ENCODE measurements at regions not wholly inside any gene's neighbourhood (a gene's known extent, or its start where the extent isn't known, plus 50 kb on each side); places are given as distances from the start of the nearest gene placed in this dataset.

DNA sequence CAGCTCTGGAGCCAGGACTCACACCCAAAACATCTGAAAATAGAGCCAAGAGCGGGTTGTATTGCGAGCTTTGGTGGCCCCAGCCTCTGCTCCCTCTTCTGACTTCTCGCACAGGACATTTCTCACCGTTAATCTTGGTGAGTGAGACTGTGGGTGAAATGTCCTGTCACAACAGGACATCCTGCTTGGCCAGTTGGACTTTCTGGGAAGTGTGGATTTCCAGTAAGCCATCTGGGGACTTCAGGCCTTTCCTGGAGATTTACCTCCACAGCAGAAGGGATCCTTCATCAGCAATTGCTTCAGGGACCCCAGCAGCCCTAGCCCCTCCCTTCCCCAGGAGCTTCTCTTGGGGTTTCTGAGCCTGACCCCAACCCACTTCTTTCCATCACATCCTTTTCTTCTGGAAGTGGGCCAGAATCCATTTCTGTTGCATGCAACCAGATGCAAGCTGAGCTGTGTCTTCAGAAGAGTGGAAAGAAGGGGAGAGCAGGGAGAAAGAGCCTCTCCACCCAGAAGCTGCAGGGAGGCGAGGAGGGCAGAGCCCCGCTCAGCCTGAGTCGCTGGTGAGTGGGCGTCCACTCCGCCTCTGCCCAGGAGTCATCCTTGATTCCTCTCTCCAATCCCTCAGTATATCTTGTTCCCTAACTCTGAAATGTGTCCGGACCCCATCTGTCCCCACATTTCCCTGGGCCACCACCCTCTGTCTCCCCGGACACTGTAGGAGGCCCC lies 50.3 kb upstream of the GADD45G start:
- no peak overlapping the region for H3K4me3 Mint-ChIP-seq
- H3K4me1 Mint-ChIP-seq, result peaks cover 29 to 34% of the 10 kb centered on the region in 2 donors
- no peak for DNase-seq
- H3K9me3 Mint-ChIP-seq, result no peaks in the 10 kb centered on the region
- H3K27me3 Mint-ChIP-seq (ENCODE audit: low read depth in 3 of 3), result peaks cover 3 to 13% (median 10%) of the 10 kb centered on the region in 3 donors
- H3K36me3 Mint-ChIP-seq, result no peaks in the 10 kb centered on the region
- H3K27ac Mint-ChIP-seq, result peak overlapping the region in 2 of 6 donors; percentile 12 to 14

DNA sequence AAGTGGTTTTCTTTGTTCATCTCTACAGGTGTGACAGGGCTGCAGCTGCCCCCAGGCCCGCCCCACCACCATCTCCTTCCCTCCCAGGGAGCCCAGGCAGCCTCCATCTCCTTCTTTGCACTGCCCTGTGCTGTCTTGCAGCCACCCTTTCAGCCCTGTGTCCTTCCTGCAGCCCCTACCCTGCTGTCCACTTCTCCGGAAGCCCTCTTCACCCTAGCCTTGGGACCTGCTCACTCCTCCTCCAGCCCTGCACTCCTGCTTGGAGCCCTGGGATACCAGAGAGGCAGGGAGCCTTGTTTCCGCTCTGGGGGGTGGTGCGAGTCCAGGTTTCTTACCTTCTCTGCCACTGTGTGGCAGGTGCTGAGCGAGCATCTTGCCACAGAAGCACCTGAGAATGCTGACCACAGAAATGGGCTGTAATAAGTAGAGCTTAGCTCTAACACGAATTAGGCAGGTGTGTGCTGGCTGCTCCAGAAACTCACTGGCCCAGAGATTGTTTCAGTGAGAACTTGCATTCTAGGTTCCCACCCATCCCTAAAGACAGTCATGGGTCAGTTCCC lies 51.3 kb upstream of the GADD45G start:
- Mint-ChIP-seq H3K4me3 (no peak overlapping the region), H3K36me3 (no peaks in the 10 kb centered on the region), H3K27ac (no peak overlapping the region), H3K9me3 (no peaks in the 10 kb centered on the region), H3K27me3 (ENCODE audit: low read depth in 3 of 3) (peaks cover 2 to 11% (median 8%) of the 10 kb centered on the region in 3 donors), H3K4me1 (peaks cover 30 to 42% of the 10 kb centered on the region in 2 donors)
- DNase-seq, result no peak

DNA sequence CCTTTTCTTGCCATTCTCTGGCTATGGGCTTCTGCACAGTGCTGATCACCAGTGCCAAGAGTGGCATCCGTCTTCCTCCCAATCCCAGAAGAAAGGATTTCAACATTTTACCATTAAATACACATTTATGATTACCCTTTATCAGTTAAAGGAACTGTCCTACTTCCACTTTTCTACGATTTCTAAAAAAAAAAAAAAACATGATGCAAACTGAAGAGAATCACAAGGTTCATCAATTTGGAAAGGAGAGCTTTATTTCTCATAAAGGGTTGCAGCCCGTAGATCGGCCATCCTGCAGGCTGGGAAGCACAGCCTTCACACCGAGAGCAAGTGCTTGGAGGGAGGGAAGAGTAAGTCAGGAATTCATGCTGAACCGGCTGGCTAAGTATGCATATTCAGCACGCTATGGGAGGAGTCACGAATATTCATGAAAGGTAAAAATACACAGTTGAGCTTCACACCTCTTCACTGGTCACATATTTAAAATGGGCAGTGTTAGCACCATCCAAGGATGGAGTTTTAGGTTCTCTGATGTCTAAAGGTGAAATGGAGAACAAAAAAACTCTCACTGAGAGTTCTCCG lies 52.5 kb upstream of the SEMA4D start:
- Mint-ChIP-seq H3K4me3 (no peak overlapping the region), H3K27ac (no peak overlapping the region), H3K9me3 (peaks cover 0 to 12% (median 9%) of the 10 kb centered on the region in 6 donors), H3K36me3 (peaks cover 3 to 8% (median 8%) of the 10 kb centered on the region in 3 donors), H3K27me3 (ENCODE audit: low read depth in 3 of 3) (peaks cover 0 to 3% (median 2%) of the 10 kb centered on the region in 3 donors), H3K4me1 (peaks cover 12 to 18% of the 10 kb centered on the region in 2 donors)
- no peak for DNase-seq

DNA sequence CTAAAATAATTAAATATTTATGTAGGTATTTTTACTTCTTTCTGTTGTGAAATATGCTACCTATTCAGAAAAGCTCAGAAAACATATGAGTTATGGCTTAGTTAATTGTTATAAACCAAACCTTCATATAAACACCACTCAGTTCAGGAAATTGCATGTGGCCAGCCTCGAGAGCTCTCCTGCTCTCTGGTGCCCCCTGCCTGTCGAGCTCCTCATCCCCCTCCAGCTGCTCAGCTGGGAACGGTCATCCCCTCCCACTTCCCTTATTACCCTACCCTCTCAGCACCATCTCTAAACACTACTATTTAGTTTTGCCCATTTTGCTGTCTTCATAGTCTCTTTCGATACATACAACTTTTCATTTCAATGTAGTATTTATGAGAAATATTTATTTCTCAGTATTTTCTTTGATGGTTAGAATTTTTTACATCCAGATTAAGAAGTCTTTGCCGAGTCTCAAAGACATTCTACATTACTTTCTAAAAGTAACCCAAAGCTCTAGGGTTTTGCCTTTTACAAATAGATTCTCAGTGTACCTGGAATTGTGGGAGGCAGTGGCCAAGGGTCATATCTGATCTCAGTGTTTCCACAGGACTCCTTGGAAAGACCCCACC lies 51.2 kb upstream of the SEMA4D start:
- peaks cover 9 to 14% (median 13%) of the 10 kb centered on the region in 3 donors for H3K36me3 Mint-ChIP-seq
- H3K4me3 Mint-ChIP-seq, result peak overlapping the region in 2 of 5 donors; percentile 21 to 38
- DNase-seq, result peak; percentile 78 to 81 (median 80)
- peaks cover 0 to 3% (median 0%) of the 10 kb centered on the region in 3 donors for H3K27me3 Mint-ChIP-seq (ENCODE audit: low read depth in 3 of 3)
- H3K4me1 Mint-ChIP-seq, result peaks cover 12 to 18% of the 10 kb centered on the region in 2 donors
- H3K9me3 Mint-ChIP-seq, result peaks cover 2 to 13% (median 11%) of the 10 kb centered on the region in 6 donors
- peak overlapping the region in 5 of 6 donors; percentile 28 to 75 (median 74) for H3K27ac Mint-ChIP-seq

DNA sequence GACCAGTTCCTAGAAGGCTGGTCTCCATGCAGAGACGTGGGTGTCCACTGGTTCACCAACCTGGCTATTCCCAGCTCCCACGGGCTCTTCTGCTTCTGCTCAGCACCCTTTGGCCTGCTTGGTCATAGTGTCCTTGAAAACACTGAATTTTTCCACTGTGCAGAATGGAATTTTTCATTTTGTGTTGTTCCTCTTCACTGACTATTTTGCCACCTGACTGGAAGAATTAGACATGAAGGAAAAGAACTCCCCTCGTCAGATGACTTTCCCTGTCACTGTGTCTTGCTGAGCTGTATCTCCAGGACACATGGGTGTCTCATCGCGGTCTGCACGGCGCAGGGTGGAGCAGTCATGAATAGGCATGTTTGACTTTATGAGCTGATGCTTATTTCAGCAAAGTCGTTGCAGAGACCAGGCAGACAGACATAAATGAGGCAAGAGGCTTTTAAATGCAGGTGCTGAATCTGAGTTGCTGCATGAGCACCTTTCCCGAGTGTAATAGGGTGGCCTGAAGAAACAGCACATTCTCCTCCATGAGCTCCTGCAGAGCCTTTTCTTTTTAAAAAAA lies 50.2 kb upstream of the SEMA4D start:
- H3K27ac Mint-ChIP-seq, result peak overlapping the region in 3 of 6 donors; percentile 22 to 45 (median 35)
- H3K36me3 Mint-ChIP-seq, result peaks cover 9 to 14% (median 13%) of the 10 kb centered on the region in 3 donors
- peaks cover 2 to 13% (median 11%) of the 10 kb centered on the region in 6 donors for H3K9me3 Mint-ChIP-seq
- peak overlapping the region in 1 of 5 donors; percentile 7 for H3K4me3 Mint-ChIP-seq
- peaks cover 14 to 18% of the 10 kb centered on the region in 2 donors for H3K4me1 Mint-ChIP-seq
- H3K27me3 Mint-ChIP-seq (ENCODE audit: low read depth in 3 of 3), result peaks cover 0 to 3% (median 0%) of the 10 kb centered on the region in 3 donors
- no peak for DNase-seq

Data from immature natural killer cell (primary cell).